CD4-positive, alpha-beta T cell treated with Interleukin-10 for 1 hour (primary cell): ENCODE measurements at regions not wholly inside any gene's neighbourhood (a gene's known extent, or its start where the extent isn't known, plus 50 kb on each side); places are given as distances from the start of the nearest gene placed in this dataset.
"Not testable (repeated sequence)": the region's sequence is repeated elsewhere in the genome, so short reads cannot be mapped to it uniquely, and the experiment has no call there.

ENCODE experiments used
- DNase-seq: peaks from one replicate; pipeline ENCODE4 v3.0.0-alpha.2; 2020

- DNase-seq: no peak
These were observed 1602.9 kb downstream of the KCNT2 start for GRCh38 chr1:195005338-195005737.

DNA sequence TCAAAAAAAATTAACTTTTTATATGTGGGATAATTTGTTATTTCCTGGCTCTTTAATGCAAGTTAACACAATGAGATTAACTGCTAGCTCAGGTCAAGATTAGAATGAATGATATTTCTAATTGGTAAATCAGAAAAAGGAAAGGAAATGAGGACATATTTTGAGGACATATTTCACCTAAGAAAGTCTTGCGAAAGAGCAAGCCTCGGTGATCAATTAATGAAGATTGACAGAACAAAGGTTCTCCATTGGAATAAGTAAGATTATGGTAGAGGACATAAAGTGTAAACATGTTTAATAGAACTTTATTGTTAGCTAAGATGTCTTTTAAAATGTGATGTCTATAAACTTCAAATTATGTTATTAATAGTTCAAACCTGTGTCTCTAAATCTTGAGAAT, 1617.8 kb downstream of the KCNT2 start:
- no peak for DNase-seq

DNA sequence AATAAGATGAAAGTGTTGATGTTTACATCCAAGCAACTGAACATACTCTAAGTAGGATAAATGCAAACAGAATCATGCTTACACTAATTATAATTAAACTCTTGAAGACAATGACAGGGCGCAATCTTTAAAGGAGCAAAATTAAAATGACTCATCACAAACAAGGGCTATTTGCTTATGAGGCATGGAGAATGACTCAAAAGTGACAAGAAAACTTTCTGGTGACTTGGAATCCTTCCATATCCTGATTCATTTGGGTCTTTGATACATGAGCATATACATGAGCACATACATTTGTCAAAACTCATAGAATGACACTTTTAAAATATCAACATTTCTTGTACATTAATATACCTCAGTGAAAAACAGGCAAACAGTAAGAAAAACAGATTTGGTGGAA, 1632.3 kb downstream of the KCNT2 start:
- DNase-seq: no peak

DNA sequence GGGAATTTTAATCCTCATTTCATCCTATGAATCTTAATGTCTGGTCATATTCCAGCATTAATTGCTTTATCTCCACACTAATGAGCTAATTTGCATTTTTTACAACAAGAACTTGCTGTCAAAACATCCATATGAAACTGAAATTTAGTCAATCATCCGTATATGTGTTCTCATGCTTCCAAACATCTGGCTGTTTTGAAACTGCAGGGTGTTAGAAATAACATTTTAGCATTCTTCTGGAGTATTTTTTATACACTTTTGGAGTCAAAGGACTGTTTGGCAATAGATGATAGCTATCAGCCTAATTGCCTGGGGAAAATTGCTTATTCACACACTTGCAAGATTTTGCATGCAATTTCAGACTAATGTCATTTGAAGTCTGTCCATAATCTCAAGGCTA, 1639.3 kb downstream of the KCNT2 start:
- no peak for DNase-seq

DNA sequence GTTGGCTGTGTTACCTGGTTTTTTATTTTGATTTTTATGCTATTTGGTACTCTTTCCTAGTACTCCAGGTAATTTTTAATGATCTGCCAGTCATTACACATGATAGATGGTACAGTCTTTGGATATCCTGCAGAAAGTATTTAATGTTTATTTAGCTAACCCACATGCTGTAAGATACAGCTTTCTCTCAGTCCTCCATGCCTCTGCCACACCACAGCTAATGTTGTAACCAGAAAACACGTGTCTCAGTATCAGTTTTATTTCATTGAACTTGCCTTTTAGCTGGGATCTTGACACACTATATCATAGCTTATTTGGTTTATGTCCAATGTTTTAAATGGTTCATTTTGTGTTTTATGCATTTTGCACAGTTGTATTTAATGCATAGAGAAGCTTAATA, 1648.4 kb downstream of the KCNT2 start:
- DNase-seq: no peak

- DNase-seq: no peak
These were observed 1656.1 kb downstream of the KCNT2 start for GRCh38 chr1:194952171-194952570.

- DNase-seq: no peak
These were observed 1657.7 kb downstream of the KCNT2 start for GRCh38 chr1:194950584-194950983.

- no peak for DNase-seq
These were observed 1667.8 kb downstream of the KCNT2 start for GRCh38 chr1:194940336-194941030.

DNA sequence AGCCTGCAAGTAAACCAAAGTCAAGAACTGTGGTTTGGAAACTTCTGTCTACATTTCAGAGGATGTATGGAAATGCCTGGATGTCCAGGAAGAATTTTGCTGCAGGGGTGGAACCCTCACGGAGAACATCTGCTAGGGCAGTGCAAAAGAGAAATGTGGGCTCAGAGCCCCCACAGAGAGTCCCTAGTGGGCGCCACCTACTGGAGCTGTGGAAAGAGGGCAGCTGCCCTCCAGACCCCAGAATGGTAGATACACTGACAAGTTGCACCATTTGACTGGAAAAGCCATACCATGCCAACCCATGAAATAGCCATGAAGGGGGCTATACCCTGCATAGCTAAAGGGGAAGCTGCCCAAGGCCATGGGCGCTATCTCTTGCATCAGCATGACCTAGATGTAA, 1672.4 kb downstream of the KCNT2 start:
- DNase-seq: no peak

DNA sequence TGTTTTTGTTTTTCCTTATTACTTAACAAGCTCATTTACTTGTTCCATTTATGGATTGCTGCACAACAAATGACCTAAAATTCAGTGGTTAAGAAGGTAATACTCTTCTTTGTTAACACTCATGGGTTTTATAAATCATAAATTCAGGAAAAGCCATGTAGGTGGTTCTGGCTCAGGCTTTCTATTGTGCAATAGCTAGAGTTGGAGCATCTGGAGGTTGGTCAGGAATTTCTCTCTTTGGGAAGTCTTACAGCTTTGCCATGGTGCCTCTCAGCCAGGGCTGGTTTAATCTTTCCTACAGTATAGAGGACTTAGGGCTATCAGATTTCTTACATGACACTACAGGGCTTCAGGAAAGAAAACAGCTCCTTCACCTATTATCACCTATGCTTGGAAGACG, 1677.1 kb downstream of the KCNT2 start:
- DNase-seq: no peak

GRCh38 chr1:194930132-194930531, 1678.1 kb downstream of the KCNT2 start:
- DNase-seq: no peak

GRCh38 chr1:194929357-194929756, 1678.9 kb downstream of the KCNT2 start:
- DNase-seq: no peak

- no peak for DNase-seq
These were observed 1689.1 kb downstream of the KCNT2 start for GRCh38 chr1:194919146-194919545.

GRCh38 chr1:194917769-194918168, 1690.5 kb downstream of the KCNT2 start:
- DNase-seq: no peak

DNA sequence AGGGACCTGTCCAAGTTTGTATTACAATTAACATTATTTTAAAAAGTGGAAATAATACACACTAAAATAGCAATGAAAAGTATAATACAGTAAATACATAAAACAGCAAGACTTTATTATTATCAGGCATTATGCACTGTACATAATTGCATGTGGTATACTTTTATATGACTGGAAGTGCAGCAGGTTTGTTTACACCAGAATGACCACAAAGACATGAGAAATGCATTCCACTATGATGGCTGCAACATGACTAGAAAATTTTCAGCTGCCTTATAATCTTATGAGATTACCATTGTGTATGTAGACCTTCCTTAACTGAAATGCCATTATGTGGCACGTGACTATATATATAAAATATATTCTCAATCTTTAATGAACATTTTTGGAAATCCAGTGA, 1699.6 kb downstream of the KCNT2 start:
- no peak for DNase-seq

GRCh38 chr1:194903524-194903923, 1704.7 kb downstream of the KCNT2 start:
- no peak for DNase-seq

DNA sequence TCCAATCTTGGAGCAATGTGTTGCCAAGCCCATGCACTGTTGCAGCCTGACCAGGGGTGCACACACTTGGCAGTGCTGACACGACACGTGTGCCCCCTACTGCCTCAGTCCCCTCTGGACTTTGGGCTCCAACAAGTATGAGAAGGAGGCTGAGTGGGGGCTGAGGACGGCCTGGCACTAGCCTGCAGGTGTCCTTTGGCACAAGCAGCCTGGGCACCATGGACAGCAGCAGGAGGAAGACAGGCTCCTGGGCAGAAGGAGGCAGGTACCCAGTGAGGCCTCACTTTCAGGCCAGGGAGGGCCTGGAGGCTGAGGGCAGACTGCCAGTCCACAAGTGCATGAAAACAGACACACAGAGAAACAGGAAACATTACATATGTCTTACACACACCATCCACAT, 1702.9 kb upstream of the B3GALT2 start:
- DNase-seq: no peak

GRCh38 chr1:194870860-194871259, 1684.4 kb upstream of the B3GALT2 start:
- DNase-seq: no peak

DNA sequence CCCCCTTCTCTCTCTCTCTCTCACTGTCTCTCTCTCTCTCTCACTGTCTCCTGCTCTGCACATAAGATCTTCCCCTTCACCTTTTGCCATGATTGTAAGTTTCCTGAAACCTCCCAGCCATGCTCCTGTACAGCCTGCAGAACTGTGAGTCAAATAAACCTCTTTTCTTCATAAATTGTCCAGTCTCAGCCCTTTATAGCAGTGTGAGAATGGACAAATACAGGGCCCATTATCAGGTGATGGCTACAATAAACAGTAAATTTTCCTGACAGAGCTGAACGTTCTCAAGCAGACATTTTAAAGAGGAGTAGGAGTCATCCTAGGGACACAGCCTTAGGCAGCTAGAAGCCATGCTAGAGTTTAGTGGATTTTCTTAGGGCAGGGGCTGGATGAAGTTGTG, 1679.7 kb upstream of the B3GALT2 start:
- DNase-seq: no peak

- DNase-seq: no peak
These were observed 1679.0 kb upstream of the B3GALT2 start for GRCh38 chr1:194865383-194865782.

- DNase-seq: no peak
These were observed 1675.7 kb upstream of the B3GALT2 start for GRCh38 chr1:194862129-194862528.

GRCh38 chr1:194860248-194861201, 1674.1 kb upstream of the B3GALT2 start:
- DNase-seq: no peak

DNA sequence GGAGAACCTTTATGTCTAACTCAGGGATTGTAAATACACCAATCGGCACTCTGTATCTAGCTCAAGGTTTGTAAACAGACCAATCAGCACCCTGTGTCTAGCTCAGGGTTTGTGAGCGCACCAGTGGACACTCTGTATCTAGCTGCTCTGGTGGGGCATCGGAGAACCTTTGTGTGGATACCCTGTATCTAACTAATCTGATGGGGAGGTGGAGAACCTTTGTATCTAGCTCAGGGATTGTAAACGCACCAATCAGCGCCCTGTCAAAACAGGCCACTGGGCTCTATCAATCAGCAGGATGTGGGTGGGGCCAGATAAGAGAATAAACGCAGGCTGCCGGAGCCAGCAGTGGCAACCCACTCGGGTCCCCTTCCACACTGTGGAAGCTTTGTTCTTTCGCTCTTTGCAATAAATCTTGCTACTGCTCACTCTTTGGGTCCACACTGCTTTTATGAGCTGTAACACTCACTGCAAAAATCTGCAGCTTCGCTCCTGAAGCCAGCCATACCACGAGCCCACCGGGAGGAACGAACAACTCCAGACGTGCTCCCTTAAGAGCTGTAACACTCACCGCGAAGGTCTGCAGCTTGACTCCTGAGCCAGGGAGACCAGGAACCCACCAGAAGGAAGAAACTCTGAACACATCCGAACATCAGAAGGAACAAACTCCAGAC, 1673.2 kb upstream of the B3GALT2 start:
- DNase-seq: not testable (repeated sequence)
